ENCODE measurements at regions not wholly inside any gene's neighbourhood (a gene's known extent, or its start where the extent isn't known, plus 50 kb on each side); places are given as distances from the start of the nearest gene placed in this dataset.

DNA sequence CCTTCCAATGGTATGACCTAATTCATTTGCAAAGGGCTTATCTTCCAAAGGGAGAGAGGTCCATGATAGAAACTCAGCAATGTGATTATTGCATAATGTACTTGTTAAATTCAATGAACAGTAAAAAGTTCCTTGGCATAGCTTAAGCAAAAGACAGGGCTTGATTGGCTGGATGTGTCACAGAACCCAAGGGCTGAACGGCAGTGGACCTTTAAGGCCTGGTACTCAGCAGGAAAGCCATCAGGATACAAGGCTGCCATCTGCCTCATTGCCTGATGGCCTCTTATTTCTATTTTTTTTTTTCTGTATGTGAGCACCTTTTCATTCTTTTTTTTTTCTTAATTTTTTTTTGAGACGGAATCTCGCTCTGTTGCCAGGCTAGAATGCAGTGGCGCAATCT, 208.9 kb upstream of the WSCD1 start:
- H3K4me1 Mint-ChIP-seq (ENCODE audit: low read depth), result no peaks in the 10 kb centered on the region
- no peaks in the 10 kb centered on the region for H3K36me3 Mint-ChIP-seq
- H3K4me3 Mint-ChIP-seq, result no peak overlapping the region
- H3K27ac Mint-ChIP-seq, result no peak overlapping the region
- peaks cover 3% of the 10 kb centered on the region for H3K27me3 Mint-ChIP-seq
- H3K9me3 Mint-ChIP-seq (ENCODE audit: low read depth), result no peaks in the 10 kb centered on the region

DNA sequence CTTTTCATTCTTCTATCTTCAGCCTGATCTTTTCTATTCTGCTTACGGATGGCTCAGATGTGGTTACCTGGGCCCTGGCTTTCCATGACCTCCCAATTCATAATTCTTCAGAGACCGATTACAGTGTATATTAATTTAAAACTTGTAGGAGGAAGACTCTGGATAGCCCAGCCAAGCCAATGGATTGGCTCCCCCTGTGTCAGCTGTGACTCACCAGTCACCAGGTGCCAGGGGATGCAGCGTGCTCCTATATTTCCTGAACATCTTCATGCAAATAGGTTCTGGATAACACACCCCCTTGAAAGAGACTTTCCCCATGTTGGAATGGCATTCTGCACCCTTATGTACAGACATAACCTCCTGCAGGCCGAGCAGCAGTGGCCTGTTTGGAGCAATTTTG, 208.3 kb upstream of the WSCD1 start:
- Mint-ChIP-seq H3K9me3 (ENCODE audit: low read depth) (no peaks in the 10 kb centered on the region), H3K27me3 (peaks cover 3% of the 10 kb centered on the region), H3K36me3 (no peaks in the 10 kb centered on the region), H3K4me3 (no peak overlapping the region), H3K27ac (no peak overlapping the region), H3K4me1 (ENCODE audit: low read depth) (no peaks in the 10 kb centered on the region)

DNA sequence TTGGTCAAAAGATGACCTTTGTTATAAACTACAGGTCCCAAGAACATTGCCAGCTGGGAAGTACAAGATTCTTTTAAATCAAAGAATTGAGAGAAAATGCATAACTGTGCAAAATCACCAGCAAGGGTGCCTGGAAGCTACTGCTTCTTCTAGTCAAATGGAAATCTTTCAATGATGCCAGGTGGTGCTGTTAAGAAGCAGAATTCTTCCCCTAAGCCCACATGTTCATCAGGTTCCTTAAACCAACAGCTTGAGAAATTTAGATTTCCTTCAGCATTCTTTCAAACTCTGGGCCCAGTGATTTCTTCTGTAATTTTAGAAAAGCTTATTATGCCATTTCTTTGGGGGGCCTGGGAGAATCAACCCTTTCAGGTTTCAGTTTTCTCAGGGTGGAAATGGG, 207.8 kb upstream of the WSCD1 start:
- no peak overlapping the region for H3K4me3 Mint-ChIP-seq
- H3K27ac Mint-ChIP-seq, result no peak overlapping the region
- no peaks in the 10 kb centered on the region for H3K36me3 Mint-ChIP-seq
- no peaks in the 10 kb centered on the region for H3K4me1 Mint-ChIP-seq (ENCODE audit: low read depth)
- peaks cover 2% of the 10 kb centered on the region for H3K27me3 Mint-ChIP-seq
- H3K9me3 Mint-ChIP-seq (ENCODE audit: low read depth), result no peaks in the 10 kb centered on the region

DNA sequence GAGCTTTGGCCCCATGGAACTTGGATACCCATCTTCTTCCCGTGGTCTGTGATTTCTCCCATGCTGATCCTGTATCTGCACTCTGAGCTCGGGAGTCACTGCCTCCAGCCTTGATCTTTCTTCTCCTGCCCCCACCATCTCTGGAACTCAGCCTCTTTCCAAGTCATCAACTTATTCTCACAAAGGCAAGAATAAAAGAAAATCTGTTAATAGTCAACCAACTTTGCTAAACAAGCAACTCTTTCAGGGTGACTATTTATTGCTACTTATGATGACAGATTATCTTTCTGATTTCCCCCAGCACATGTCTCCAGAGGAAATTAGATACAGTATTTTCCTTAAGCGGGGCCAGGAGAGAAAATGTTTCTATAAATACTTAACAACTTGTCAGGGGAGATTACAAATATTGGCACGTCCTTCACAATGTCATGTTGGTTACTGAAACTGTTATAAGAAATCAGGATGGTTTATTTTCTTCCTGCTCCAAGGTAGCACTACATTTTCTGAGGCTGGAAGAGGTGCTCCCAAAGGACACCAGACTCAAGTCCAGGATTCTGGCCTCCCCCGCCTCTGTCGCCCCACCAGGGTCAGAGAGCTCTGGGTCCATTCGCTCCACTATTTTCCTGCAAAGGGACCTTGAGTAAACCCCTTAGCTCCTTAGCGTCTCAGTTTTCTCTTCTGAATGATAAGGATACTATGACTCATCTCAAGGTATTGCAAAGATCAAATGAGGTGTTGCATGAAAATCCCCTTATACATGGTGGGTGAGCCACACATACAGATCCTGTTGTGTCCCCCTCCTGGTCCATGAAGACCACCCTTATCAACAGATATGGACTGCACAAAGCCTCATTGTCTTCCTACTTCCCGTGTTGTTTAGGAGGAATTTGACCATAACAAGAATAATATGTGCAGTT, 205.2 kb upstream of the WSCD1 start:
- Mint-ChIP-seq H3K4me3 (no peak overlapping the region), H3K36me3 (no peaks in the 10 kb centered on the region), H3K27me3 (peaks cover 2% of the 10 kb centered on the region), H3K9me3 (ENCODE audit: low read depth) (no peaks in the 10 kb centered on the region), H3K4me1 (ENCODE audit: low read depth) (no peaks in the 10 kb centered on the region), H3K27ac (no peak overlapping the region)

DNA sequence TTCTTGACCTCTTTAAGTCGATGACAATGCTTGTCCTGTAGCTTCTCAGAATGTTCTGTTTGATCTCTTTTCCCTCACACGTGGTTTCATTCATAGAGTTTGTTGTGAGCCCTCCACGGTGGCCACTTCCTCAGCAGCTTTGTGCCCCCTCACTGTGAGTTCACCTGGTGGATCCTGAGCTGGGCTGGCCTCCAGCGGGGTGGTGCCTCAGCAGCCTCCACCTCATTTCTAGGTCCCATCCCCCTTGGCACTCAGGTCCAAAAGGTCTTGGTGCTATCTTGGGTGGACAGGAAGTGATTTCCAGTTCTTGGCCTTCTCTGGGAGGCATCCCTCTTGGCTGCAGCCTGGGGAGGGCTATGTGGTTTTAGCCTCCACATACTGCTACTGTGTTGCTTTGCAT, 203.2 kb upstream of the WSCD1 start:
- no peaks in the 10 kb centered on the region for H3K9me3 Mint-ChIP-seq (ENCODE audit: low read depth)
- no peak overlapping the region for H3K27ac Mint-ChIP-seq

DNA sequence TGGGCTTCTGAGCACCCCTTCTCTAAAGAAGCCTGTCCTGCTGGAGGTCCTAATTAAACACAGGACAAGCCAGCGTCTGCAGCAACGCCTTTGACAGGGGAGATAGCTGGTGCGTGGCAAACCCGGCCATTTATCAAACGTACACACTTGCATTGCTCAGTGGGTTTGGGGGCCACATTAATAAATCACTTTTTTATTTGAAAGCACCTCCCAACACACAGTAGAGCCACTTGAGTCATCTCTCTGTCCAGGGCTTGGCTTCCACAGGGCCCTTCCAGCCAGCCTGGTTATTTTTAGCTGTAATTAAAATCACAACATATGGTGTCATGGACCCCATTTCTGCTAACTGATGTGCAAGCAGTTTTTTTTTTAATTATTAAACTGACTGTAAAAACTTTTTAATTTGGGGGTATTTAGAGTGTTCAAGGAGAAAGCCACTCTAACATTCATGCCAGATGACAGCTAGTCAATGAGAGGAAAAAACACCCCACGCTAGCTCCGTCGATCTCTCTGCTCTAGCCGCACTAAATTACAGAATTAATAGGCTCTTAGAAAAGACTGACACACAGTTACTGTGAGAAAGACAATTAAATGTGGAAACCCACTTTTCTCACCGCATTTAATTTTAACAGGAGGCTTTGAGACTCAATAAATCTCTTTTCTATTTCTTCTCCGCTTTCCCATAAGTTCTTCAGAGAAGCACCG, 201.0 kb upstream of the WSCD1 start:
- H3K9me3 Mint-ChIP-seq (ENCODE audit: low read depth), result no peaks in the 10 kb centered on the region
- no peak overlapping the region for H3K27ac Mint-ChIP-seq
- H3K4me1 Mint-ChIP-seq (ENCODE audit: low read depth), result no peaks in the 10 kb centered on the region
- no peaks in the 10 kb centered on the region for H3K36me3 Mint-ChIP-seq
- no peak overlapping the region for H3K4me3 Mint-ChIP-seq
- peaks cover 5% of the 10 kb centered on the region for H3K27me3 Mint-ChIP-seq

More for the DNA sequence above, 203.2 kb upstream of the WSCD1 start:
- Mint-ChIP-seq H3K4me1 (ENCODE audit: low read depth) (no peaks in the 10 kb centered on the region), H3K36me3 (no peaks in the 10 kb centered on the region), H3K27me3 (peaks cover 3% of the 10 kb centered on the region), H3K4me3 (no peak overlapping the region)

DNA sequence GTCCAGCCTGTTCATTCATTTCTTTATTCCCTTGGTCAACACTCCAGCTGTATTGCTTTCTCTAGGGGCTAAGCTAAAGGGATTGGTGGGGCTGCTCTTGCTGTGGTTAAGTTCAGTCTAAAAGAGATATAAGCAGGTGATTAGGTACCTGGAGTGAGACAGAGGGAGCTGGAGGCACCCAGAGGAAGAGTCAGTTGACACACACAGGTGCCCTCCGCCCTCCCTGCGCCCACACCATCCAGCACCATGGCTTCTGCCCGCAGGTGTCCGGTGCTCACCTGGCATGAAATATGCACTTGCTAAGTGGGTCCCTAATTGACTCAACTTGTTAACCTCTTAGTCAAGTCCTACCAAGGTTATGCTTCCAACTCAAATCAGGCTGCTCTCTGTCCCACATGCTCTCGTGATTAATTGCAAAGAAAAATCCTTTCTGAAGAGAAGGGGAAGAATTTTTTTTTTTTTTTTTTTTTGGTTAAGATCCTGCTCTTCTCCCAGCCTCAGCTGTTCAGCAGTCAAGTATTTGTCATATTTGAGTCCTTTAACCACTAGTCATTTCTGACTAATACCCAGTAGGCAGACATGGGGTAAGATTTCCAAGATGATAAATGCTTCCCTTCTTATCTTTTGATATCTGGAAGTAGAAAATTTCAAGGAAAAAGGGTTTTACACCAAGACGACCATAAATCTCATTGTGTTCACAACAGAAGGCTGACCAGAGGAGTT, 199.8 kb upstream of the WSCD1 start:
- Mint-ChIP-seq H3K4me3 (no peak overlapping the region), H3K4me1 (ENCODE audit: low read depth) (no peaks in the 10 kb centered on the region), H3K9me3 (ENCODE audit: low read depth) (no peaks in the 10 kb centered on the region), H3K27me3 (peaks cover 5% of the 10 kb centered on the region), H3K27ac (no peak overlapping the region), H3K36me3 (no peaks in the 10 kb centered on the region)

DNA sequence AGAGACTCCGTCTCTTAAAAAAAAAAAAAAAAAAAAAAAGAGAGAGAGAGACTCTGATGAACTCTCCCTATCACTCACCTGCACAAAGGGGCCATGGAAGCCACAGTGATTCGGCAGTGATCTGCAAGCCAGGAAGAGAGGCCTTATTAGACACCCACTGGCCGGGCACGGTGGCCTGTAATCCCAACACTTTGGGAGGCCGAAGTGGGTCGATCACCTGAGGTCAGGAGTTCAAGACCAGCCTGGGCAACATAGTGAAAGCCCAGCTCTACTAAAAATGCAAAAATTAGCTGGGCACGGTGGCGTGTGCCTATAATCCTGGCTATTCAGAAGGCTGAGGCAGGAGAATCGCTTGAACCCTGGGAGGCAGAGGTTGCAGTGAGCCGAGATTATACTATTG, 198.5 kb upstream of the WSCD1 start:
- Mint-ChIP-seq H3K36me3 (no peaks in the 10 kb centered on the region), H3K27ac (no peak overlapping the region), H3K27me3 (peaks cover 6% of the 10 kb centered on the region), H3K4me1 (ENCODE audit: low read depth) (no peaks in the 10 kb centered on the region), H3K9me3 (ENCODE audit: low read depth) (no peaks in the 10 kb centered on the region), H3K4me3 (no peak overlapping the region)

DNA sequence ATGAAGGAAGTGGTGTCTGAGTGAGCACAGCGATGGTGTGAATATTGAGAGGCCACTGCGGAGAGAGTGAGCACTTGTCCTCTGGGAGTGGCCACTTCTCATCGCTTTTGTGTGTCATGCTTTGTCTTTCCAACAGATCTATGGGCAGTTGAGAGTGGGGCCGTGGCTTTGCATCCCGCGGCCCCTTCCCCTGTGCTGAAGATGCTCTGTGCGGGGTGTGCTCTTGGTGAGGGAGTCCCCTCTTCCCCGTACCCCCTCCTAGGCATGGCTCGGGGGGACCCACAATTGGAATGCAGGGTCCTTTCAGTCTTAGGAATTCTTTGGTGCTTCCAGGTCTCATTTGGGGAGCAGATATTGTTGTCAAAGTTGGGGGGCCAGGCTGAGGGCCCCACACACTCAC, 197.3 kb upstream of the WSCD1 start:
- Mint-ChIP-seq H3K4me3 (no peak overlapping the region), H3K27ac (no peak overlapping the region), H3K4me1 (ENCODE audit: low read depth) (no peaks in the 10 kb centered on the region), H3K36me3 (no peaks in the 10 kb centered on the region), H3K27me3 (peaks cover 8% of the 10 kb centered on the region), H3K9me3 (ENCODE audit: low read depth) (no peaks in the 10 kb centered on the region)

DNA sequence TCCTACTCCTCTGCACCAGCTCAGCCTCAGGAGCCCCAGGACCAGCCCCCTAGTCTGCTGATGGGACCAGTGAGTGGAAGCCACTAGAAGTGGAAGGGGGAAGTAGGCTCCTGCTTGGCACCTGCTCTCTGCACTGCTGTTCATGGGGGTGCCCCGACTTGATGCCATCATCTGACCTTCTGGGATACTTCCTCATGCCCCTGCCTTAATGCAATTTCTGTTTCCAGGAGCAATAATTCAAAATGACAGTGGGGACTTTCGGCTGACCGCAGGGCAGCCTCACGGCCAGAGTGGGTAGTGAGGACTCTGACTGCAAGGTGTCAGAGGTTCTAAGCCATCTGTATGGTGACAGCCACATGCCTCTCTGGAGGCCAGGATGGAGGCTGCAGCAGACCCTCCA, 196.4 kb upstream of the WSCD1 start:
- no peaks in the 10 kb centered on the region for H3K9me3 Mint-ChIP-seq (ENCODE audit: low read depth)
- H3K4me1 Mint-ChIP-seq (ENCODE audit: low read depth), result no peaks in the 10 kb centered on the region
- H3K4me3 Mint-ChIP-seq, result no peak overlapping the region
- no peaks in the 10 kb centered on the region for H3K36me3 Mint-ChIP-seq
- peaks cover 10% of the 10 kb centered on the region for H3K27me3 Mint-ChIP-seq
- H3K27ac Mint-ChIP-seq, result no peak overlapping the region

DNA sequence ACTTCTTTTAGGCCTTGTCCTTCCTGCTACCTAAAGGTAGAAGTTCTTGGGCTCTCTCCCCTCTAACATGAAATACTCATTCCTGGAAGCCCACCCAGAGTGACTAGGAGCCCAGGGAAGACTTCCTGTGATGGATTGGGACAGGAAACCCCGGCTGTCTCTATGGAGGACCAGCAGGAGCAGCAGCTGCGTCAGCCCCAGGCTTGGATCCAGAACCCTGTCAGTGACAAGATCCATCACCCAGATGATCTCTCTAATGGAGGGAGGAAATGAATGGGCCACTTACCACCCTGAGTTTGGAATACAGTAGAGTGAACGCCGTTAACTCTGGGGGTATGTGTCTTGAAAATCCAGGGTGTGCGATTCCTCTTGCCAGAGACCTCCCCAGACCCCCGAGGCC, 195.7 kb upstream of the WSCD1 start:
- Mint-ChIP-seq H3K27ac (no peak overlapping the region), H3K36me3 (no peaks in the 10 kb centered on the region), H3K27me3 (peaks cover 11% of the 10 kb centered on the region), H3K4me3 (no peak overlapping the region), H3K4me1 (ENCODE audit: low read depth) (no peaks in the 10 kb centered on the region), H3K9me3 (ENCODE audit: low read depth) (no peaks in the 10 kb centered on the region)

DNA sequence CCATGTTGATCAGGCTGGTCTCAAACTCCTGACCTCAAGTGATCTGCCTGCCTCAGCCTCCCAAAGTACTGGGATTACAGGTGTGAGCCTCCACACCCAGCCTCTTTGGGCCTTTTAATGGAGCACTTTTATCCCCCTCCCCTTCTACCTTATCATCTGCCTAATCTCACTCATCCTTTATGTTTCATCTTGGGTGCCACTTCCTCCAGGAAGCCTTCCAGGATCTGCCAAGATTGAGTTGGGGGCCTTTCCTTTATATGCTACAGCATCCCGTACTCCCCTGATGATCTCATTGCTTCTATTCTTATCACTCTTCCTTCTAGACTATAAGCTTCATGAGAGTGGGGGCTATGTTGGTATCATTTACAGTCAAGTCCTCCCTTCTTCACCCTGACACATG, 192.8 kb upstream of the WSCD1 start:
- Mint-ChIP-seq H3K9me3 (ENCODE audit: low read depth) (no peaks in the 10 kb centered on the region), H3K27ac (no peak overlapping the region), H3K36me3 (no peaks in the 10 kb centered on the region), H3K27me3 (peaks cover 12% of the 10 kb centered on the region), H3K4me3 (no peak overlapping the region), H3K4me1 (ENCODE audit: low read depth) (no peaks in the 10 kb centered on the region)

DNA sequence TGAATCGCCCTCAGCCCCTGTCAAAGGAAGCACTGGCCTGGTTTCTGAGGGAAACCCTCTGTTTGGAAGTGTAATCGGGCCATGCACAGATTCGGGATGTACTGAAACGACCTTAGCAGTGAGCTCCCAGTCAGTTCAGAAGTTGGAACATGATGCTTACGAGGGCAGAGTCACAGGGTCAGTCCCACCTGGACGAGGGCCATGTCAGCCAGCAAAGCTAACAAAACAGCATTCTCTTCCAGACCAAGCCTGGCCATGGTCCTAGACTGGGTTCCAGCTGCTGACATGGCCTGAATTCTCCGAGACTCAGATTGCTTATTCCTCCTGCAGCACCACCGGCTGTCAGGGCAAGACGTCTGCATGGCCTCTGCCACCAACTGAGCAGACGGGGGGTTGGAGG, 192.2 kb upstream of the WSCD1 start:
- Mint-ChIP-seq H3K36me3 (no peaks in the 10 kb centered on the region), H3K4me3 (no peak overlapping the region), H3K9me3 (ENCODE audit: low read depth) (no peaks in the 10 kb centered on the region), H3K27me3 (peaks cover 11% of the 10 kb centered on the region), H3K27ac (no peak overlapping the region), H3K4me1 (ENCODE audit: low read depth) (no peaks in the 10 kb centered on the region)

DNA sequence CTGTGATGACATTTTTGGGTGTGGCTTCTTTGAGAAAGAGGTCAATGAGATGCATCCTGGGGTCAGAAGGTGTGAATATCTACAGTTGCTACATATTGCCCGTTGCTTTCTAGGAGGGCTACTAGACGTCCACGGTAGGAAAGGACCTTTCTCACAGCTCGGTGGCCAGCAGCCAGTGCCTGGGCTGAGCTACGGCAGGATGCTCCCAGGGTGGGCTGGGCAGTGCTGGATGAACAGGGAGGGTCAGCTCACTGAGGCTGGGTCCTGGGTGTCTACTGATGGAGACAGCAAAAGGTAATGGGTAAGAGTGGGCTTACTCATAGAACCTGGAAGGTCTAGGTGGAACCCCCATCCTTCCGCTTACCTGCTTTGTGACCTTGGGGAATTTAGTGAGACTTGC, 188.3 kb upstream of the WSCD1 start:
- Mint-ChIP-seq H3K4me1 (ENCODE audit: low read depth) (no peaks in the 10 kb centered on the region), H3K9me3 (ENCODE audit: low read depth) (no peaks in the 10 kb centered on the region), H3K27me3 (peaks cover 13% of the 10 kb centered on the region), H3K36me3 (no peaks in the 10 kb centered on the region), H3K4me3 (no peak overlapping the region), H3K27ac (no peak overlapping the region)

Measured in activated naive CD8-positive, alpha-beta T cell (primary cell).